GM19372 (cell line): ENCODE measurements at regions not wholly inside any gene's neighbourhood (a gene's known extent, or its start where the extent isn't known, plus 50 kb on each side); places are given as distances from the start of the nearest gene placed in this dataset.

Experiments used
- ATAC-seq: cut with Tn5 transposase; IDR thresholded peaks from one replicate; pipeline ENCODE4 v1.9.1; 2021; ENCODE audit warnings: mild to moderate bottlenecking, low read depth, moderate library complexity; ENCODE audit not compliant: unreplicated experiment

- no peak for ATAC-seq
These were observed 155.6 kb downstream of the CD83 start for GRCh38 chr6:14273191-14273590.

- no peak for ATAC-seq
These were observed 156.4 kb downstream of the CD83 start for GRCh38 chr6:14274016-14274415.

GRCh38 chr6:14274546-14275492, 157.2 kb downstream of the CD83 start:
- ATAC-seq: no peak

GRCh38 chr6:14275493-14275851, 157.9 kb downstream of the CD83 start:
- no peak for ATAC-seq

DNA sequence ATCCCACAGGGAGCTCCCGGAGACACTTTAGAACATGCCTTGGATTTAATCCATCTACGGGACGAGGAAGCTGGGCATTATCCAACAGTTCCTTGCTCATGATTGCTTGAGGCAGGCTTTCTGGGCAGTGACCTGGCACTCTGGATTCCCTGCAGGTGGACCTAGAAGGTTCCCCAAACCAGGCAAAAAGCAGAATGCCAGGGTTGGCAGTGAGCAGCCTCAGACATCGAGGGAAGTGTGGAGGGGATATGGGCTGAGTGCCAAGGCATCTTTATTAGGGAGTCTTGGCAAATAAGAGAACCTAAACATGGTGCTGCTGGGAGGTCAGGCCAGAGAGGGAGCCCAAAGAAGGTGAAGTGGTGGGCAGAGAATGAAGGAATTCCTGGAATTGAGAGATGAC, 158.5 kb downstream of the CD83 start:
- no peak for ATAC-seq

DNA sequence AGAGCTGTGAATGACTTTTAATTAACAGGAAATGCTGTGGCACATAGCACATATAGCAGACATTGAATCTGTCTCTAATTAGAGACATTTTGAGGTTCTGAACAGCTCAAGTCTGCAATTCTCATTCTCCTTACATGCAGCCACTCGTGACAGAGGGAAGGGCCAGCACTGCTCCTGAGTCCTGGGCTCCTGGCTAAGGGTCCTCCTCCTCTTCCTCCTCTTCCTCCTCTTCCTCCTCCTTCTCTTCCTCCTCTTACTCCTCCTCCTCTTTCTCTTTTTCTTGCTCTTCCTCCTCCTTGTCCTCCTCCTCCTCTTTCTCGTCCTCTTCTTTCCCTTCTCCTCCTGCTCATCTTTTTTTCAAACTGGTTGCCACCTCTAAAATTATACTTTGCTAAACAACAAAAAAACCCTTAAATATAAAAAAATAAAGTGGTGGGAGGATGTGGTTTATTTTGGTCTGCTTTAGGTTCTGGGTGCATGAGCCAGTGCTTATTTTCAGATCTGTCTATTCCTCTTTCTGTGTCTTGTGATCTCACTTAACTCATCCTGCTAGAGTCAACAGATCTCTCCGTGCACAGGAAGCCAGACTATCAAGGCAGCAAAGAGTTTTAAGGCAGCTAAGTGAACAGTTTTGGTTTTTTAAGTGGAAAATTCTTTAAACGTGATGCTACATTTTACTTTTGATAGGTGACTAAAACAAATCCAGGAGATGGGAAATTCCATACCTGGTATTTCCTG, 159.3 kb downstream of the CD83 start:
- peak; percentile 93 for ATAC-seq

- ATAC-seq: no peak
These were observed 159.9 kb downstream of the CD83 start for GRCh38 chr6:14277405-14277930.

- no peak for ATAC-seq
These were observed 160.4 kb downstream of the CD83 start for GRCh38 chr6:14278006-14278405.

GRCh38 chr6:14278446-14278845, 160.9 kb downstream of the CD83 start:
- ATAC-seq: no peak

DNA sequence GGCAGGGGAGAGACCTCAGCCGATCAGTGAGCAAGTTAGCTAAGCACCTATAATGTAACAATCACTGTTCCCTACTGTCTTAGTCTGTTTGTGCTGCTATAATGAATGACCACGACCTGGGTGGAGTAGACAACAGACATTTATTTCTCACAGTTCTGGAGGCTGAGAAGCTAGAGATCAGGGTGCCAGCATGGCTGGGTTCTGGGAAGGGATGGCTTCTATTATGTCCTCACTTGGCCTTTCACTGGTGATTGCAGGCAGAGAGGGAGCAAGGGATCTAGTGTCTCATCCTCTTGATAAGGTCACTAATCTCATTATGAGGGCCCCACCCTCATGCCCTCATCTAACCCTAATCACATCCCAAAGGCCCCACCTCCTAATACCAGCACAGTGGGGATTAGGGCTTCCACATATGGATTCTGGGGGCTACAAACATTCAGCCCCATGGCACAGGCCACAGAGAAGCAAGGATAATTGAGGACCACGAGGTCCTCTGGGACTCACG, 162.5 kb downstream of the CD83 start:
- ATAC-seq: no peak

DNA sequence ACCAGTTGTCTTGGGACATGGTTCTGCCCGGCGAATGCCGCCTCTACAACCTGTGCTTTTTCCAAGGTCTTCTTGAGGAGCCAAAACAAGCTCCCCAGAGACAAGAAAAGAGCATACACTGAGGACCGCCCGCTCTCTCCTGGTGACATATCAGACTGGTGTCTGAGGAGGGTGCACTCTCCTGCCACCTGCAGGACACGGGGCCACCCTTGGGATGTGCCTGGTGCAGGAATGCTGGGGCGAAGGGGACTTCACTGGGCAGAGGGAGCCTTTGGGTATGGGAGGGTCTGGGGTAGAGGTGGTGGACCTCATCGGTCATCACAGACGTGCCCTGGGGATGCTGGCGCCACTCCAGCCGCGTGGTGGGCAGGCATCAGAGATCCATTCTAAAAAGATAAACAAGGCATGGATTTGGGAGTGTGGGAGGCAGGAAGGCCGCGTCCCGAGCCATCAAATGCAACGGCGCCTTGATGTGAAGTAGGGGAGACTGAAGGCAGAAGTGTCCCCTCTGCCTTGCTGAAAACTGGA, 163.3 kb downstream of the CD83 start:
- no peak for ATAC-seq

DNA sequence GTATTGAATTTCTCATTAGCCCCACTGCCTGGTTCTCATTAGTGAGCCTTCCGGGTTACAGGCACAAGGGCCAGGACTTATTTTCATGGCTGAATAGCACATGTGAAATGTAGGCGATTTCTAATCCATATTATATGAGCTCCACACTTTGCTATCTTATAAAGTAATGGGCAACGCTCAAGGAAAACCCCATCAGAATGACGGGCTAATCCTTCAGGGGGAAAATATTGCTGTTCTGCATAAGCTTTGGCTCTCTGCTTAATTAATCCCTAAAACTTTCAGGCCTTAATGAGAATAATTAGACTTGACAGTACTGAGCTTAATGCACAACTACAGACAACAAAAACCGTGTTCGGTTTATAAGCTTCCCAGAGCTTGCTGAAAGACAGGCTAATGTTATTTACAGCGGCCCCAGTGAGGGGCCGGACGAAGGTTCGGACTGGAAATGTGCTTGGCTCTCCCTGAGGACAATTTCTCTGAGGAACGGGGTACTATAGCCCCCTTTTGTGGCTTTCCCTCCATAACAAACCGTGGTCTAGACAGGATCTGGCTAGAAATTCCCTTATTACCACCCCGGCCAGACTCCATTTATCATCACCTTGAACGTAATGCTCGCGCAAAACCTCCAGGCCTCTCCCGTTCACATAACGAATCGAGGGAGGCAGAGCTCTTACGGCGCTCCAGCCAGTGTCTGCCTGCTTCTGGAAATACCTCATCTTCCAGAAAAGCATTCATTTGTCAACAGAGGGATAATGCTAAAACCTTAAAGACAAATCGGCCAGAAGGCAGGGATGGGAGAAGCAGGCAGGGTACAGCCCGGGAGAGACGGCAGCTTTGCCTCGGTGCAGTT, 164.5 kb downstream of the CD83 start:
- ATAC-seq: no peak

GRCh38 chr6:14282854-14283505, 165.4 kb downstream of the CD83 start:
- ATAC-seq: no peak

DNA sequence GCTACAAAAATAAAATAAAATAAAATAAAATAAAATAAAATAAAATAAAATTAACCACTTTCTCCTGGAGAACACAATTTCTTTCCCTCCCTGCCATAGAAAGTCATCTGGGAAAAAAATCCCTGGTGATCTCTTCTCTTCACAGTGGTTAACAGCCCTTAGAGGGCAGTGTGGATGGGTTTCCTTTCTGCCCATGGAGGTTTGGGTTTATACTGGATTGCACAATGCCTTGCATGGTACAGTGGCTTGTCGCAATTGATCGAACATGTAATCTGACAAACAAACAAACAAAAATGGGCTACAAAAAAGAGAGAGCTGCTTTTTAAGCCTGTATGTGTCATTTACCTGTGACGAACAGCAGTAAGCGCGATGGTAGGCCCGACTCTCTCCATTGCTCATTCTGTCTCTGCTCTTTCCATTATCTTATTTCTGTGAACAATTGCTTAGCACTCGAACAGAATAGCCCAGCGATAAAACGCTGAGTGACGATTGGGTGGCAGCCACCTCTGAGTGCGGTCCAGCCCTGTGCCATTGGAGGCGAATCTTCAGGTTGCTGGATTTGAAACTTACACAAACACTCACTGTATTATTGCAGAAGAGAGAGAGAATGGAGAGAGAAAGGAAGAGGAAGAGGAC, 166.1 kb downstream of the CD83 start:
- no peak for ATAC-seq

GRCh38 chr6:14284969-14285590, 167.5 kb downstream of the CD83 start:
- ATAC-seq: no peak

DNA sequence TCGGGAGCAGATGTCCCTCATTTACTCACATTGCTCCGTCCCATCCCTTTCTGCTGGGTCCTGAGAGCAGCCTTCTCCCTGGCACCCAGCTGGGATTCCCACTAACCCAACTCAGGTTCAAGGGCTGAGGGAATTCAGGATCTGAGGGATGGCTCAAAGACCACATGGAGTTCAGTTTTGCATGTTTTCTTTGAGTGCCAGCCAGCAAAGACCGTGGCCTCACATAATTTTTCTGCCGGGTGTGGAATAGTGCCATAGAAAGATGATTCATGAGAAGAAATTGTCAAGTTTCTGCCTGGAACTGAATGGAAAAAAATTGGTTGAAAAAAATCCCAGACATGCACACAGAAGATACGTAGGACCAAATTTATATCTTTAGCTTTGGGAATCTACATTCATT, 168.6 kb downstream of the CD83 start:
- no peak for ATAC-seq

DNA sequence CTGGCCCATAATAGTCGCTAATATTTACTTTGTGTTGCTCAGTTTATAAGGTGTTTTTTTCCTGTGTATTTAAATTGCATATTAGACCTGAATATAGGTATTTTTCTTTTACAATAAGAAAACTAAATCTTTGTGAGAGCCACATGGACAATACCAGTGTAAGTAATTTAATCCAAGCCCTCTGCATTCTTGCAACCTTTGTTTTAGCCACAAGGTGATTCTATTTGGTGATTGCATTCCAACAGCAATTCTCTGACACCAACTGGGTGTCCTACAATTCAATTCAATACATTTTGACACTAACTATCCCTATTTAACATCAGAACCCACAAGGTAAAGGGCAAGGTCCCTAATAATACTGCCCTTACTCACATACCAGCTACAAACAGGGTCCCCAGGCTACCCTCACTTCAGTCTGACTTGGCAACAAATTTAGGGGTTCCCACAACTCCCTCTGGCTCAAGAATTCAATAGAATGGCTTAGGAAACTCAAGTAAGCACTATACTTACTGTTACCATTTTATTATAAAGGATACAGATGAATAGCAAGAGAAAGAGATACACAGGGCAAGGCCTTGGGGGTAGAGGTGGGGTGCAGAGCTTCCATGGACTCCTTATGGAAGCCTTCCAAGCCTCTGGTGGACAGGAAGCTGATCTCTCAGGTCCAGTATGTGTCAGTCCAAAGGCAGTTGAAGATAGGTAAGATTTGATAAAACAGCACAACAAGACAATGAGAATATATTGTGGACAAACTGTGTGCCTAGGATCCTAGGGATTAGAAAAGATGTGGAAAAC, 169.3 kb downstream of the CD83 start:
- no peak for ATAC-seq

DNA sequence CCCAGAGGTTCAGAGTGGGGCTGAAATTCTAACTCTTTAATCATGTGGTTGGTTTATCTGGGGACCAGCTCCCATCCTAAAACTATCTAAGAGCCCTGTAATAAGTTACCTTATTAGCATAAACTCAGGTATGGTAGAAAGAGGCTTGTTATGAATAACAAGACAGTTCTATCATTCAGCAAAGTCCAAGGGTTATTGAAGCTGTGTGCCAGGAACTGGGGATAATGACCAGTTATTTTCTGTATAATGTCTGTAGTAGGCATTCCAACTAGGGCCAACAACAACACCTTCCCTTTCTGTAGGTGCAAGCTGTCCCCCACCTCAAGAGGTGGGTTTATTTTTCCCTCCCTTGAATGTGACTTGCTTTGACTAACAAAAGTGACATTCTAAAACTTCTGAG, 170.1 kb downstream of the CD83 start:
- ATAC-seq: no peak
